ENCODE measurements at regions not wholly inside any gene's neighbourhood (a gene's known extent, or its start where the extent isn't known, plus 50 kb on each side); places are given as distances from the start of the nearest gene placed in this dataset.

DNA sequence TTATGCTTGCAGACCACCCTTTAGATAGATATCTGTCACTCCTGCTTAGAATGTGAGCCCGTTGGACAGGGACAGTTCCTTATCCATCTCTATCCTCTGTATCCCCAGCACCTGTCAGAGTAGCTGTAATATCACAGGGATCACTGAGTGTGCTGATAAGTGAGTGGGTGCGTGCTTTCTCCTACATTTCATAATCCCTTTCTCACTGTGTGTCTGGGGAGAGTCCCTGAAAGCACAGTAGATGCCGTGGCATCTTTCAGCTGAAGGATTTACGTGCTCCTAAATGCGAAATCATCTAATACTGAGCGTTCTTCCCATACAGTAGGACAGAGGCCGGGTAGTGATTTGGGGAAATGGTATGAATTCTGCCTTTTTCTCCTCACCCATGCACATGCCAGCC lies 198.9 kb upstream of the SASH1 start:
- H3K4me3 ChIP-seq (ENCODE audit: low read depth, low read length, poor library complexity, severe bottlenecking), result no peak overlapping the region
- H3K4me1 ChIP-seq (ENCODE audit: insufficient read depth, low read length, severe bottlenecking), result no peaks in the 10 kb centered on the region
- TF ChIP-seq, protein P1, sequence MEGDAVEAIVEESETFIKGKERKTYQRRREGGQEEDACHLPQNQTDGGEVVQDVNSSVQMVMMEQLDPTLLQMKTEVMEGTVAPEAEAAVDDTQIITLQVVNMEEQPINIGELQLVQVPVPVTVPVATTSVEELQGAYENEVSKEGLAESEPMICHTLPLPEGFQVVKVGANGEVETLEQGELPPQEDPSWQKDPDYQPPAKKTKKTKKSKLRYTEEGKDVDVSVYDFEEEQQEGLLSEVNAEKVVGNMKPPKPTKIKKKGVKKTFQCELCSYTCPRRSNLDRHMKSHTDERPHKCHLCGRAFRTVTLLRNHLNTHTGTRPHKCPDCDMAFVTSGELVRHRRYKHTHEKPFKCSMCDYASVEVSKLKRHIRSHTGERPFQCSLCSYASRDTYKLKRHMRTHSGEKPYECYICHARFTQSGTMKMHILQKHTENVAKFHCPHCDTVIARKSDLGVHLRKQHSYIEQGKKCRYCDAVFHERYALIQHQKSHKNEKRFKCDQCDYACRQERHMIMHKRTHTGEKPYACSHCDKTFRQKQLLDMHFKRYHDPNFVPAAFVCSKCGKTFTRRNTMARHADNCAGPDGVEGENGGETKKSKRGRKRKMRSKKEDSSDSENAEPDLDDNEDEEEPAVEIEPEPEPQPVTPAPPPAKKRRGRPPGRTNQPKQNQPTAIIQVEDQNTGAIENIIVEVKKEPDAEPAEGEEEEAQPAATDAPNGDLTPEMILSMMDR (IDR thresholded peaks at IDR 0.05; ENCODE audit: low read length), result no peak
- TF ChIP-seq EZH2 (IDR thresholded peaks at IDR 0.05; ENCODE audit: borderline replicate concordance, low read length), result no peak
- H4K20me1 ChIP-seq (ENCODE audit: insufficient read depth, low read length), result no peaks in the 10 kb centered on the region
- H2AFZ ChIP-seq (ENCODE audit: low read length), result no peak overlapping the region
- no peaks in the 10 kb centered on the region; the same call in 1 of the 2 replicates for H3K9me2 ChIP-seq (ENCODE audit: low read depth, low read length)
- H3K79me2 ChIP-seq (ENCODE audit: insufficient read depth, low read length), result no peaks in the 10 kb centered on the region
- H3K27me3 ChIP-seq (ENCODE audit: insufficient read depth, low read length), result no peaks in the 10 kb centered on the region
- no peak overlapping the region for H3K27ac ChIP-seq (ENCODE audit: low read depth, low read length, poor library complexity, severe bottlenecking)
- H3K4me2 ChIP-seq (ENCODE audit: low read length), result no peak overlapping the region
- no peaks in the 10 kb centered on the region for H3K36me3 ChIP-seq (ENCODE audit: insufficient read depth, low read length)
- H3F3A ChIP-seq (ENCODE audit: insufficient read depth, low read length), result no peaks in the 10 kb centered on the region
- H3K9ac ChIP-seq (ENCODE audit: low read length), result no peak overlapping the region
- H3K9me3 ChIP-seq (ENCODE audit: low read length), result no peaks in the 10 kb centered on the region

DNA sequence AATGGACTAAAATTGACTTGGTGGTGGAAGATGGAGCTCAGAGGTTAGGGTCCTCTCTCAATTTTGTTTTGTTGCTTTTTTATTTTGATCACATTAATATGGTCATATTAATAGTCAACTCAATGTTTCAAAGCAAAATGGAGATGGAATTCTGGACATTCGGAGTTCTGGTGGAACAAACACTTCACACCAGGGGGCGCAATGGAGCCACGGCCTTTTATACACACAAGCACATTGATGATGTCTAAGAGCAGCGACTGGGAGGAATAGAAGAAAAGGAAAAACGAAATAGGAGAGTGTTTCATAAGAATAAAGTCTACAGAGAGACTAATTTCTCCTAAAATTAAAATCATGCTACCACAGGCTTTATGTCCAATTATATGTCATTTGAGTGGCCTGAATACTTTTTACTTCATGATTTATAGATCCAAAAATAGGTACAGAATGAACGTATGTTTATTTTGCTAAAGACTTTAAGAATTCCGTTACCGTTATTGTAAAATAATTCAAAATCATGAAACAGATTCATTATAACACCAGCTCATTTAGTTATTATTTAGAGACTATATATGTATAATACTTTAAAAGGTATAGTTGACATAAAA lies 197.6 kb upstream of the SASH1 start:
- H3K9me3 ChIP-seq (ENCODE audit: low read length), result no peaks in the 10 kb centered on the region
- H3K79me2 ChIP-seq (ENCODE audit: insufficient read depth, low read length), result no peaks in the 10 kb centered on the region
- no peaks in the 10 kb centered on the region for H3K4me1 ChIP-seq (ENCODE audit: insufficient read depth, low read length, severe bottlenecking)
- no peak for TF ChIP-seq EZH2 (IDR thresholded peaks at IDR 0.05; ENCODE audit: borderline replicate concordance, low read length)
- TF ChIP-seq, protein P1 (IDR thresholded peaks at IDR 0.05; ENCODE audit: low read length), result peak; percentile 91
- H3F3A ChIP-seq (ENCODE audit: insufficient read depth, low read length), result no peaks in the 10 kb centered on the region
- no peaks in the 10 kb centered on the region for H3K36me3 ChIP-seq (ENCODE audit: insufficient read depth, low read length)
- H3K4me3 ChIP-seq (ENCODE audit: low read depth, low read length, poor library complexity, severe bottlenecking), result no peak overlapping the region
- no peaks in the 10 kb centered on the region for H4K20me1 ChIP-seq (ENCODE audit: insufficient read depth, low read length)
- peak overlapping the region; percentile 80; the same call in 1 of the 2 replicates for H2AFZ ChIP-seq (ENCODE audit: low read length)
- no peak overlapping the region for H3K4me2 ChIP-seq (ENCODE audit: low read length)
- H3K27me3 ChIP-seq (ENCODE audit: insufficient read depth, low read length), result no peaks in the 10 kb centered on the region
- H3K27ac ChIP-seq (ENCODE audit: low read depth, low read length, poor library complexity, severe bottlenecking), result no peak overlapping the region
- no peak overlapping the region for H3K9ac ChIP-seq (ENCODE audit: low read length)
- no peaks in the 10 kb centered on the region; the same call in 1 of the 2 replicates for H3K9me2 ChIP-seq (ENCODE audit: low read depth, low read length)

DNA sequence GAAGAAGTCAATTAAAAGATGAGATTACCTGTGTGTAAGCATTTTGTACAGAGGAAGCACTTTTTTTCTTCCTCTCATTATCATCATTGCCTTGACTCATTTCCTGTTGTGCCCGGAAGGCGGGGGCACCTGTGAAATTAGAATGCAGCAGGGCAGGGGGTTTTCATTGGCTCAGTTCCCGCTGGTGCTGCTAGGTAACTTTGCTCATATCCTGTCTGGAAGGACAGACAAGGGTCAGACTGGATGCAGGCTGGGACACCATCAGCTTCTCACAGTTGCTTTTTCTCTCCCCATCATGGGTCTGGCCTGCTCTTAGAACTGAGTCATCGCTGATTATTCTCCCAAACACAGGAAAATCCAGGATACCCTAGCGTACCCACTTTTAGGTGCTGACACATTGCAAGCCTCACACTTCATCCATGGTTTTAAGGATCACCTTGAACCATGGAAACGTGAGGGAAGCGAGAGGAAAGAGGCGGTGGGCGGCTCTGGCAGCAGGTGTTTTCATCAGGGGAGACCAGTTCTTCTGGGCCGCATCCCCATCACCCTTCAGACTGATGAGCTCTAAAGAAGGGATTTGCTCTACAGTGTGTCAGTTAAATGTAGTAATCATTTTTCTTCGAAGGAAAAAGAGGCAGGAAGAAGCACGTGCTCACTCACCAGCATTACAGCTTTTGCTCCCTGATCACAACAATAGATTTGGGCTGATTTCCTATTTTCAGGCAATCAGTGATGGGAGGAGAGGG lies 195.7 kb upstream of the SASH1 start:
- TF ChIP-seq, protein P1 (IDR thresholded peaks at IDR 0.05; ENCODE audit: low read length), result no peak
- H3K36me3 ChIP-seq (ENCODE audit: insufficient read depth, low read length), result no peaks in the 10 kb centered on the region
- H3K79me2 ChIP-seq (ENCODE audit: insufficient read depth, low read length), result no peaks in the 10 kb centered on the region
- H3K9me3 ChIP-seq (ENCODE audit: low read length), result no peaks in the 10 kb centered on the region
- no peaks in the 10 kb centered on the region for H3K27me3 ChIP-seq (ENCODE audit: insufficient read depth, low read length)
- H3K9ac ChIP-seq (ENCODE audit: low read length), result no peak overlapping the region
- H3K9me2 ChIP-seq (ENCODE audit: low read depth, low read length), result no peaks in the 10 kb centered on the region; the same call in 1 of the 2 replicates
- H3K4me3 ChIP-seq (ENCODE audit: low read depth, low read length, poor library complexity, severe bottlenecking), result no peak overlapping the region
- no peak overlapping the region for H2AFZ ChIP-seq (ENCODE audit: low read length)
- no peak overlapping the region for H3K4me2 ChIP-seq (ENCODE audit: low read length)
- no peaks in the 10 kb centered on the region for H3F3A ChIP-seq (ENCODE audit: insufficient read depth, low read length)
- no peaks in the 10 kb centered on the region for H4K20me1 ChIP-seq (ENCODE audit: insufficient read depth, low read length)
- no peak overlapping the region for H3K27ac ChIP-seq (ENCODE audit: low read depth, low read length, poor library complexity, severe bottlenecking)
- H3K4me1 ChIP-seq (ENCODE audit: insufficient read depth, low read length, severe bottlenecking), result no peaks in the 10 kb centered on the region

Measured in OCI-LY1 (cell line).